T-helper 17 cell (primary cell): ENCODE measurements at regions not wholly inside any gene's neighbourhood (a gene's known extent, or its start where the extent isn't known, plus 50 kb on each side); places are given as distances from the start of the nearest gene placed in this dataset.

ENCODE experiments used
- ATAC-seq: fragments of 150-1000 bp; cut with Tn5 transposase; 2 replicates; pipeline ENCODE4 v1.10.0; 2021; ENCODE audit warnings: mild to moderate bottlenecking, moderate library complexity
- DNase-seq, 3 donors: peaks; one replicate each; pipeline versions ENCODE4 v3.0.0 to v3.0.0-alpha.2; 2020 to 2021
- H3K9me3 ChIP-seq: one replicate; pipeline ENCODE4 v1.7.0; 2013; ENCODE audit warnings: low read length, mild to moderate bottlenecking; ENCODE audit not compliant: control insufficient read depth, poor library complexity, severe bottlenecking
- H3K27ac Mint-ChIP-seq: one replicate; pipeline ENCODE4 v1.8.0; 2022; ENCODE audit warnings: mild to moderate bottlenecking, moderate library complexity, mixed read lengths
- H3K27me3 Mint-ChIP-seq: one replicate; pipeline ENCODE4 v1.8.0; 2022; ENCODE audit warnings: mixed read lengths
- H3K36me3 Mint-ChIP-seq: one replicate; pipeline ENCODE4 v1.8.0; 2022; ENCODE audit warnings: low read depth, mixed read lengths
- H3K4me1 Mint-ChIP-seq: one replicate; pipeline ENCODE4 v1.8.0; 2022; ENCODE audit warnings: mild to moderate bottlenecking, mixed read lengths
- H3K4me3 Mint-ChIP-seq: one replicate; pipeline ENCODE4 v1.8.0; 2022; ENCODE audit warnings: mild to moderate bottlenecking, moderate library complexity, mixed read lengths

- H3K4me3 Mint-ChIP-seq, result no peak overlapping the region
- no peaks in the 10 kb centered on the region for H3K36me3 Mint-ChIP-seq
- H3K27ac Mint-ChIP-seq, result no peak overlapping the region
- H3K9me3 ChIP-seq, result no peaks in the 10 kb centered on the region
- H3K27me3 Mint-ChIP-seq, result peaks cover 16% of the 10 kb centered on the region
- H3K4me1 Mint-ChIP-seq, result no peaks in the 10 kb centered on the region
- ATAC-seq (no peak), DNase-seq (no peak)
Observed at GRCh38 chr9:85224301-85224700, 517.5 kb downstream of the AGTPBP1 start.

- Mint-ChIP-seq H3K27ac (no peak overlapping the region), H3K36me3 (no peaks in the 10 kb centered on the region), H3K4me3 (no peak overlapping the region), H3K4me1 (no peaks in the 10 kb centered on the region), H3K27me3 (peaks cover 16% of the 10 kb centered on the region)
- H3K9me3 ChIP-seq, result no peaks in the 10 kb centered on the region
- ATAC-seq (no peak), DNase-seq (no peak)
Observed at GRCh38 chr9:85223506-85224125, 518.1 kb downstream of the AGTPBP1 start.

GRCh38 chr9:85216601-85217000 is 525.2 kb downstream of the AGTPBP1 start:
- Mint-ChIP-seq H3K36me3 (no peaks in the 10 kb centered on the region), H3K4me3 (no peak overlapping the region), H3K27ac (no peak overlapping the region), H3K4me1 (no peaks in the 10 kb centered on the region), H3K27me3 (peaks cover 4% of the 10 kb centered on the region)
- no peaks in the 10 kb centered on the region for H3K9me3 ChIP-seq
- ATAC-seq, result no peak
- DNase-seq, result no peak

- ATAC-seq (no peak), DNase-seq (no peak)
- no peak overlapping the region for H3K4me3 Mint-ChIP-seq
- no peaks in the 10 kb centered on the region for H3K9me3 ChIP-seq
- H3K4me1 Mint-ChIP-seq, result no peaks in the 10 kb centered on the region
- H3K27ac Mint-ChIP-seq, result no peak overlapping the region
- no peaks in the 10 kb centered on the region for H3K36me3 Mint-ChIP-seq
- H3K27me3 Mint-ChIP-seq, result peaks cover 2% of the 10 kb centered on the region
Observed at GRCh38 chr9:85215961-85216360, 525.8 kb downstream of the AGTPBP1 start.

- DNase-seq (no peak), ATAC-seq (no peak)
- no peaks in the 10 kb centered on the region for H3K4me1 Mint-ChIP-seq
- H3K4me3 Mint-ChIP-seq, result no peak overlapping the region
- no peaks in the 10 kb centered on the region for H3K27me3 Mint-ChIP-seq
- no peaks in the 10 kb centered on the region for H3K36me3 Mint-ChIP-seq
- H3K9me3 ChIP-seq, result no peaks in the 10 kb centered on the region
- no peak overlapping the region for H3K27ac Mint-ChIP-seq
Observed at GRCh38 chr9:85215416-85215815, 526.3 kb downstream of the AGTPBP1 start.

GRCh38 chr9:85213650-85214607 is 527.8 kb downstream of the AGTPBP1 start:
- Mint-ChIP-seq H3K4me3 (no peak overlapping the region), H3K27me3 (no peaks in the 10 kb centered on the region), H3K27ac (no peak overlapping the region), H3K4me1 (no peaks in the 10 kb centered on the region), H3K36me3 (no peaks in the 10 kb centered on the region)
- H3K9me3 ChIP-seq, result no peaks in the 10 kb centered on the region
- DNase-seq (no peak), ATAC-seq (no peak)

GRCh38 chr9:85212887-85213286 is 528.9 kb downstream of the AGTPBP1 start:
- H3K27ac Mint-ChIP-seq, result no peak overlapping the region
- ATAC-seq, result no peak

GRCh38 chr9:85212209-85212608 is 529.5 kb downstream of the AGTPBP1 start:
- Mint-ChIP-seq H3K36me3 (no peaks in the 10 kb centered on the region), H3K4me1 (no peaks in the 10 kb centered on the region), H3K27me3 (peaks cover 2% of the 10 kb centered on the region), H3K27ac (no peak overlapping the region), H3K4me3 (no peak overlapping the region)
- H3K9me3 ChIP-seq, result no peaks in the 10 kb centered on the region
- no peak for DNase-seq
- ATAC-seq, result no peak

More at GRCh38 chr9:85212887-85213286, 528.9 kb downstream of the AGTPBP1 start:
- Mint-ChIP-seq H3K4me1 (no peaks in the 10 kb centered on the region), H3K4me3 (no peak overlapping the region), H3K27me3 (no peaks in the 10 kb centered on the region), H3K36me3 (no peaks in the 10 kb centered on the region)
- DNase-seq, result no peak
- no peaks in the 10 kb centered on the region for H3K9me3 ChIP-seq

- Mint-ChIP-seq H3K27me3 (peaks cover 5% of the 10 kb centered on the region), H3K27ac (no peak overlapping the region), H3K4me3 (no peak overlapping the region), H3K4me1 (no peaks in the 10 kb centered on the region), H3K36me3 (no peaks in the 10 kb centered on the region)
- no peaks in the 10 kb centered on the region for H3K9me3 ChIP-seq
- ATAC-seq, result no peak
- no peak for DNase-seq
Observed at GRCh38 chr9:85208666-85209065, 533.1 kb downstream of the AGTPBP1 start.

- Mint-ChIP-seq H3K36me3 (no peaks in the 10 kb centered on the region), H3K27me3 (peaks cover 5% of the 10 kb centered on the region), H3K4me1 (no peaks in the 10 kb centered on the region), H3K27ac (no peak overlapping the region), H3K4me3 (no peak overlapping the region)
- ATAC-seq, result no peak
- H3K9me3 ChIP-seq, result no peaks in the 10 kb centered on the region
- no peak for DNase-seq
Observed at GRCh38 chr9:85204176-85204575, 534.6 kb downstream of the NTRK2 start.

- no peak for ATAC-seq
- Mint-ChIP-seq H3K27ac (no peak overlapping the region), H3K4me1 (no peaks in the 10 kb centered on the region), H3K27me3 (peaks cover 5% of the 10 kb centered on the region), H3K36me3 (no peaks in the 10 kb centered on the region), H3K4me3 (no peak overlapping the region)
- no peak for DNase-seq
- H3K9me3 ChIP-seq, result no peaks in the 10 kb centered on the region
Observed at GRCh38 chr9:85202596-85202995, 533.1 kb downstream of the NTRK2 start.

GRCh38 chr9:85200726-85201404 is 531.3 kb downstream of the NTRK2 start:
- no peak overlapping the region for H3K27ac Mint-ChIP-seq
- no peaks in the 10 kb centered on the region for H3K9me3 ChIP-seq
- H3K4me1 Mint-ChIP-seq, result no peaks in the 10 kb centered on the region
- DNase-seq (no peak), ATAC-seq (no peak)
- H3K4me3 Mint-ChIP-seq, result no peak overlapping the region
- H3K27me3 Mint-ChIP-seq, result no peaks in the 10 kb centered on the region
- no peaks in the 10 kb centered on the region for H3K36me3 Mint-ChIP-seq

- H3K4me1 Mint-ChIP-seq, result no peaks in the 10 kb centered on the region
- no peaks in the 10 kb centered on the region for H3K36me3 Mint-ChIP-seq
- no peak for DNase-seq
- H3K27me3 Mint-ChIP-seq, result no peaks in the 10 kb centered on the region
- H3K27ac Mint-ChIP-seq, result no peak overlapping the region
- H3K9me3 ChIP-seq, result no peaks in the 10 kb centered on the region
- ATAC-seq, result no peak
- no peak overlapping the region for H3K4me3 Mint-ChIP-seq
Observed at GRCh38 chr9:85199866-85200495, 530.5 kb downstream of the NTRK2 start.
